Liver (tissue), 8 donors: ENCODE measurements at regions not wholly inside any gene's neighbourhood (a gene's known extent, or its start where the extent isn't known, plus 50 kb on each side); places are given as distances from the start of the nearest gene placed in this dataset.

Source experiments
- DNase-seq: peaks from one replicate; pipeline ENCODE4 v3.0.0-alpha.2; 2017; ENCODE audit warnings: low spot score
- H3K27ac ChIP-seq, 2 donors: one replicate each; pipeline ENCODE4 v1.7.0; 2013; ENCODE audit warnings: inconsistent platforms in 2 of 2, low read length in 2 of 2, control low read depth in 1 of 2, low read depth in 1 of 2, mild to moderate bottlenecking in 1 of 2
- H3K27me3 ChIP-seq, 4 donors: one replicate each; pipeline versions ENCODE4 v1.6.1 to v1.7.0; 2013; ENCODE audit warnings: low read length in 3 of 4, inconsistent platforms in 1 of 4, mild to moderate bottlenecking in 1 of 4, moderate library complexity in 1 of 4; ENCODE audit not compliant: control insufficient read depth in 4 of 4, insufficient read depth in 4 of 4
- H3K36me3 ChIP-seq, 4 donors: one replicate each; pipeline versions ENCODE4 v1.6.1 to v1.7.0; 2013; ENCODE audit warnings: low read length in 3 of 4, mild to moderate bottlenecking in 3 of 4, low read depth in 1 of 4, moderate library complexity in 1 of 4; ENCODE audit not compliant: control insufficient read depth in 4 of 4, insufficient read depth in 3 of 4
- H3K4me1 ChIP-seq, 4 donors: one replicate each; pipeline versions ENCODE4 v1.6.1 to v1.7.0; 2013; ENCODE audit warnings: low read length in 3 of 4, mild to moderate bottlenecking in 3 of 4, moderate library complexity in 1 of 4; ENCODE audit not compliant: control insufficient read depth in 4 of 4, insufficient read depth in 4 of 4
- H3K4me3 ChIP-seq, 3 donors: one replicate each; pipeline versions ENCODE4 v1.6.1 to v1.7.0; 2013; ENCODE audit warnings: low read length in 3 of 3, control low read depth in 1 of 3, low read depth in 1 of 3, mild to moderate bottlenecking in 1 of 3
- H3K9ac ChIP-seq, 2 donors: one replicate each; pipeline ENCODE4 v1.7.0; 2013; ENCODE audit warnings: low read length in 2 of 2, mild to moderate bottlenecking in 2 of 2, moderate library complexity in 2 of 2, control low read depth in 1 of 2, low read depth in 1 of 2
- H3K9me3 ChIP-seq, 4 donors: one replicate each; pipeline versions ENCODE4 v1.6.1 to v1.7.0; 2013; ENCODE audit warnings: low read length in 3 of 4; ENCODE audit not compliant: control insufficient read depth in 4 of 4
- ATF3 ChIP-seq: IDR thresholded peaks from 2 replicates; pipeline ENCODE4 v1.6.1; 2016; ENCODE audit warnings: antibody characterized with exemption
- EGR1 ChIP-seq, 2 donors: IDR thresholded peaks; 2 replicates each; pipeline ENCODE4 v1.6.1; 2016 to 2018; ENCODE audit warnings: antibody characterized with exemption in 2 of 2, low read depth in 2 of 2
- FOXA1 ChIP-seq: IDR thresholded peaks from 2 replicates; pipeline ENCODE4 v1.6.1; 2016; ENCODE audit warnings: antibody characterized with exemption
- FOXA2 ChIP-seq: IDR thresholded peaks from 2 replicates; pipeline ENCODE4 v1.6.1; 2016; ENCODE audit warnings: antibody characterized with exemption
- GABPA ChIP-seq, 2 donors: IDR thresholded peaks in 1 of 2; conservative IDR thresholded peaks in 1 of 2; 2 replicates each; pipeline ENCODE4 v1.6.1; 2016; ENCODE audit warnings: antibody characterized with exemption in 2 of 2, mild to moderate bottlenecking in 1 of 2, moderate library complexity in 1 of 2
- HNF4A ChIP-seq, 2 donors: conservative IDR thresholded peaks; 2 replicates each; pipeline ENCODE4 v1.6.1; 2016; ENCODE audit warnings: antibody characterized with exemption in 2 of 2, mild to moderate bottlenecking in 2 of 2
- HNF4G ChIP-seq: IDR thresholded peaks from 2 replicates; pipeline ENCODE4 v1.6.1; 2016; ENCODE audit warnings: antibody characterized with exemption
- JUND ChIP-seq, 2 donors: IDR thresholded peaks; 2 replicates each; pipeline ENCODE4 v1.6.1; 2016; ENCODE audit warnings: antibody characterized with exemption in 2 of 2
- NR2F2 ChIP-seq: IDR thresholded peaks from 2 replicates; pipeline ENCODE4 v1.6.1; 2016; ENCODE audit warnings: antibody characterized with exemption
- RAD21 ChIP-seq, 2 donors: IDR thresholded peaks; 2 replicates each; pipeline ENCODE4 v1.6.1; 2016; ENCODE audit warnings: antibody characterized with exemption in 2 of 2, mild to moderate bottlenecking in 2 of 2
- REST ChIP-seq: IDR thresholded peaks from 2 replicates; pipeline ENCODE4 v1.6.1; 2016; ENCODE audit warnings: antibody characterized with exemption, mild to moderate bottlenecking
- RXRA ChIP-seq, 2 donors: IDR thresholded peaks; 2 replicates each; pipeline ENCODE4 v1.6.1; 2017 to 2018; ENCODE audit warnings: antibody characterized with exemption in 2 of 2, mild to moderate bottlenecking in 1 of 2
- SP1 ChIP-seq: IDR thresholded peaks from 2 replicates; pipeline ENCODE4 v1.6.1; 2018; ENCODE audit warnings: antibody characterized with exemption, mild to moderate bottlenecking
- TAF1 ChIP-seq: conservative IDR thresholded peaks from 2 replicates; pipeline ENCODE4 v1.6.1; 2016; ENCODE audit warnings: antibody characterized with exemption, mild to moderate bottlenecking
- YY1 ChIP-seq: IDR thresholded peaks from 2 replicates; pipeline ENCODE4 v1.6.1; 2016; ENCODE audit warnings: antibody characterized with exemption, mild to moderate bottlenecking
- WGBS: extraction: QIAGEN DNeasy Blood & Tissue Kit; methylation state at CpG from one replicate; pipeline ENCODE4 v1.1.7; 2013; 5-methylcytosine and 5-hydroxymethylcytosine counted together
- TF ChIP-seq, protein P1 (sequence below): IDR thresholded peaks from 2 replicates; pipeline ENCODE4 v1.6.1; 2016; ENCODE audit warnings: antibody characterized with exemption
- TF ChIP-seq, protein P2 (sequence below): IDR thresholded peaks from 2 replicates; pipeline ENCODE4 v1.6.1; 2016; ENCODE audit warnings: antibody characterized with exemption
- TF ChIP-seq, protein P3 (sequence below): fragments of 150-350 bp; IDR thresholded peaks from 2 replicates; pipeline ENCODE4 v1.5.1; 2017; ENCODE audit warnings: improper control_type of control experiment, low read depth, low read length; ENCODE audit not compliant: missing input control
- donor health status: healthy.
- donor health status: healthy.
- donor health status: healthy.
- donor health status: healthy.
- donor health status: healthy.

DNA sequence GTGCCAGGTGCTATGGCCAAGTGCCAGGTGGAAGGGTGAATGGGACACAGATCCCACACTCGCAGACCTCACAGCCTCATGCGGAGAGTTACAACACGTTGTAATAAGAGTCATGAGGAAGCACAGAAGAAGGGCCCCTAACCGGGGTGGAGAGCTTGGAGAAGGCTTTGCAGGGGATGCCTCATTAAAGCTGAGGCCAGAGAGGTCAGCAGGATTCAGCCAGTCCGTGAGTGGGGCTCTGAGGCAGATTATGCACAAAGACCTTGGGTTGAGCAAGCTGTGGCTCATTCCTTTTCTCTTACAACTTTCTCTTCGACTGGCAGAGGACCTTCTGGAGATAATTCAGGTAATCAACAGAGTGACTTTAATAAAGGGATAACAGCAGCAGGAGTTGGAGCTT, 65.3 kb upstream of the SNRK start:
- TF ChIP-seq, protein P1, sequence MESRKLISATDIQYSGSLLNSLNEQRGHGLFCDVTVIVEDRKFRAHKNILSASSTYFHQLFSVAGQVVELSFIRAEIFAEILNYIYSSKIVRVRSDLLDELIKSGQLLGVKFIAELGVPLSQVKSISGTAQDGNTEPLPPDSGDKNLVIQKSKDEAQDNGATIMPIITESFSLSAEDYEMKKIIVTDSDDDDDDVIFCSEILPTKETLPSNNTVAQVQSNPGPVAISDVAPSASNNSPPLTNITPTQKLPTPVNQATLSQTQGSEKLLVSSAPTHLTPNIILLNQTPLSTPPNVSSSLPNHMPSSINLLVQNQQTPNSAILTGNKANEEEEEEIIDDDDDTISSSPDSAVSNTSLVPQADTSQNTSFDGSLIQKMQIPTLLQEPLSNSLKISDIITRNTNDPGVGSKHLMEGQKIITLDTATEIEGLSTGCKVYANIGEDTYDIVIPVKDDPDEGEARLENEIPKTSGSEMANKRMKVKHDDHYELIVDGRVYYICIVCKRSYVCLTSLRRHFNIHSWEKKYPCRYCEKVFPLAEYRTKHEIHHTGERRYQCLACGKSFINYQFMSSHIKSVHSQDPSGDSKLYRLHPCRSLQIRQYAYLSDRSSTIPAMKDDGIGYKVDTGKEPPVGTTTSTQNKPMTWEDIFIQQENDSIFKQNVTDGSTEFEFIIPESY = no peak
- TF ChIP-seq YY1 = no peak
- TF ChIP-seq, protein P2, sequence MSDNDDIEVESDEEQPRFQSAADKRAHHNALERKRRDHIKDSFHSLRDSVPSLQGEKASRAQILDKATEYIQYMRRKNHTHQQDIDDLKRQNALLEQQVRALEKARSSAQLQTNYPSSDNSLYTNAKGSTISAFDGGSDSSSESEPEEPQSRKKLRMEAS = no peak
- TF ChIP-seq TAF1 = no peak
- no peak for TF ChIP-seq HNF4G
- TF ChIP-seq, protein P3, sequence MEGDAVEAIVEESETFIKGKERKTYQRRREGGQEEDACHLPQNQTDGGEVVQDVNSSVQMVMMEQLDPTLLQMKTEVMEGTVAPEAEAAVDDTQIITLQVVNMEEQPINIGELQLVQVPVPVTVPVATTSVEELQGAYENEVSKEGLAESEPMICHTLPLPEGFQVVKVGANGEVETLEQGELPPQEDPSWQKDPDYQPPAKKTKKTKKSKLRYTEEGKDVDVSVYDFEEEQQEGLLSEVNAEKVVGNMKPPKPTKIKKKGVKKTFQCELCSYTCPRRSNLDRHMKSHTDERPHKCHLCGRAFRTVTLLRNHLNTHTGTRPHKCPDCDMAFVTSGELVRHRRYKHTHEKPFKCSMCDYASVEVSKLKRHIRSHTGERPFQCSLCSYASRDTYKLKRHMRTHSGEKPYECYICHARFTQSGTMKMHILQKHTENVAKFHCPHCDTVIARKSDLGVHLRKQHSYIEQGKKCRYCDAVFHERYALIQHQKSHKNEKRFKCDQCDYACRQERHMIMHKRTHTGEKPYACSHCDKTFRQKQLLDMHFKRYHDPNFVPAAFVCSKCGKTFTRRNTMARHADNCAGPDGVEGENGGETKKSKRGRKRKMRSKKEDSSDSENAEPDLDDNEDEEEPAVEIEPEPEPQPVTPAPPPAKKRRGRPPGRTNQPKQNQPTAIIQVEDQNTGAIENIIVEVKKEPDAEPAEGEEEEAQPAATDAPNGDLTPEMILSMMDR = no peak
- no peak for TF ChIP-seq SP1
- TF ChIP-seq JUND (IDR thresholded peaks at IDR 0.05) = no peak
- no peak for TF ChIP-seq FOXA1
- TF ChIP-seq FOXA2 = no peak
- Histone ChIP-seq H3K27ac (no peak overlapping the region), H3K4me3 (no peak overlapping the region), H3K27me3 (no peaks in the 10 kb centered on the region), H3K9me3 (no peaks in the 10 kb centered on the region), H3K9ac (no peak overlapping the region), H3K36me3 (no peaks in the 10 kb centered on the region), H3K4me1 (peaks cover 0 to 8% (median 3%) of the 10 kb centered on the region in 4 donors)
- WGBS = 72% methylated on average over 6 of the region's 6 CpGs
- DNase-seq = peak; percentile 9

GRCh38 chr3:43219616-43220015, 66.7 kb upstream of the SNRK start:
- WGBS = 97% methylated on average over 3 of the region's 3 CpGs
- no peak overlapping the region for H3K4me3 ChIP-seq
- DNase-seq = peak; percentile 3
- H3K9ac ChIP-seq = no peak overlapping the region
- H3K36me3 ChIP-seq = no peaks in the 10 kb centered on the region
- no peaks in the 10 kb centered on the region for H3K27me3 ChIP-seq
- no peaks in the 10 kb centered on the region for H3K9me3 ChIP-seq
- no peak overlapping the region for H3K27ac ChIP-seq
- no peak for TF ChIP-seq GABPA (IDR thresholded peaks at IDR 0.05 in 1 of 2, conservative IDR thresholded peaks at IDR 0.05 in 1 of 2)
- TF ChIP-seq JUND (IDR thresholded peaks at IDR 0.05) = no peak
- no peak for TF ChIP-seq NR2F2
- no peak for TF ChIP-seq FOXA1
- TF ChIP-seq SP1 = no peak
- no peak for TF ChIP-seq ATF3
- TF ChIP-seq RXRA (IDR thresholded peaks at IDR 0.05) = no peak
- TF ChIP-seq RAD21 (IDR thresholded peaks at IDR 0.05) = no peak
- TF ChIP-seq, protein P3 = no peak
- no peak for TF ChIP-seq REST
- no peak for TF ChIP-seq HNF4A (conservative IDR thresholded peaks at IDR 0.05)
- TF ChIP-seq, protein P1 = no peak
- no peak for TF ChIP-seq FOXA2
- TF ChIP-seq TAF1 = no peak
- TF ChIP-seq YY1 = no peak
- TF ChIP-seq EGR1 (IDR thresholded peaks at IDR 0.05; ENCODE audit: low read depth in 2 of 2) = no peak
- TF ChIP-seq, protein P2 = no peak
- TF ChIP-seq HNF4G = no peak
- H3K4me1 ChIP-seq = peaks cover 2 to 8% (median 4%) of the 10 kb centered on the region in 4 donors
